Right atrium auricular region (tissue), 2 donors: ENCODE measurements at regions not wholly inside any gene's neighbourhood (a gene's known extent, or its start where the extent isn't known, plus 50 kb on each side); places are given as distances from the start of the nearest gene placed in this dataset.

Source experiments
- DNase-seq: peaks from one replicate; pipeline ENCODE4 v3.0.0-alpha.2; 2019; ENCODE audit warnings: low spot score
- H3K27ac ChIP-seq, 2 donors: fragments of 200-600 bp; sonication (generic); 1 replicate in 1 of 2; 2 replicates in 1 of 2; pipeline ENCODE4 v1.5.1; 2016 to 2019
- H3K27me3 ChIP-seq, 2 donors: fragments of 200-600 bp; sonication (generic); one replicate each; pipeline versions ENCODE4 v1.5.1 to v1.6.0; 2017 to 2019
- H3K36me3 ChIP-seq: fragments of 200-600 bp; sonication (generic); one replicate; pipeline ENCODE4 v1.5.1; 2016
- H3K4me1 ChIP-seq, 2 donors: fragments of 200-600 bp; sonication (generic); one replicate each; pipeline versions ENCODE4 v1.5.1 to v1.6.0; 2017 to 2019
- H3K4me3 ChIP-seq, 2 donors: fragments of 200-600 bp; sonication (generic); 1 replicate in 1 of 2; 2 replicates in 1 of 2; pipeline ENCODE4 v1.5.1; 2017 to 2019; ENCODE audit warnings: mild to moderate bottlenecking in 1 of 2, moderate library complexity in 1 of 2
- H3K9me3 ChIP-seq, 2 donors: fragments of 200-600 bp; sonication (generic); one replicate each; pipeline ENCODE4 v1.5.1; 2019
- TF ChIP-seq, protein P1 (sequence below), 2 donors: fragments of 200-600 bp; sonication (generic); IDR thresholded peaks; one replicate each; pipeline ENCODE4 v1.5.1; 2019; ENCODE audit warnings: antibody characterized with exemption in 2 of 2

DNA sequence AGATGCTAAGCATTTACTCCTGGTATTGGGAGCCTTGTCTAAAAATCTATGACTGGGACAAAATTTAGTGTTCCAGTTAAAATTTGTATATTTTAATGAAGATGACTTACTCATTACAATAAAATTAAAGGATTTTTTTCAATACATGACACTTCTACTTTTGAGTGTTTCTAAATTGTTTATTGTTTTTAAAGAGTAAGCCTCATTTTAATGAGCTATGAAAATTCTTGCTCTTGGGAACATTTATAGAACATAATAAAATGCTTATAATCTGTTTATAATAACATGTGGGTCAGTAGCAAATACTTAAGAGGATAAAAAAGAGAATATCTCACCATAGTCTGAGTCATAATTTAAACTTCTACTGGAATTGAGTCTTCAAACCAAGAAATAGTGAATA is 149.5 kb downstream of the PLCE1 start:
- TF ChIP-seq, protein P1, sequence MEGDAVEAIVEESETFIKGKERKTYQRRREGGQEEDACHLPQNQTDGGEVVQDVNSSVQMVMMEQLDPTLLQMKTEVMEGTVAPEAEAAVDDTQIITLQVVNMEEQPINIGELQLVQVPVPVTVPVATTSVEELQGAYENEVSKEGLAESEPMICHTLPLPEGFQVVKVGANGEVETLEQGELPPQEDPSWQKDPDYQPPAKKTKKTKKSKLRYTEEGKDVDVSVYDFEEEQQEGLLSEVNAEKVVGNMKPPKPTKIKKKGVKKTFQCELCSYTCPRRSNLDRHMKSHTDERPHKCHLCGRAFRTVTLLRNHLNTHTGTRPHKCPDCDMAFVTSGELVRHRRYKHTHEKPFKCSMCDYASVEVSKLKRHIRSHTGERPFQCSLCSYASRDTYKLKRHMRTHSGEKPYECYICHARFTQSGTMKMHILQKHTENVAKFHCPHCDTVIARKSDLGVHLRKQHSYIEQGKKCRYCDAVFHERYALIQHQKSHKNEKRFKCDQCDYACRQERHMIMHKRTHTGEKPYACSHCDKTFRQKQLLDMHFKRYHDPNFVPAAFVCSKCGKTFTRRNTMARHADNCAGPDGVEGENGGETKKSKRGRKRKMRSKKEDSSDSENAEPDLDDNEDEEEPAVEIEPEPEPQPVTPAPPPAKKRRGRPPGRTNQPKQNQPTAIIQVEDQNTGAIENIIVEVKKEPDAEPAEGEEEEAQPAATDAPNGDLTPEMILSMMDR (IDR thresholded peaks at IDR 0.05) = no peak
- H3K9me3 ChIP-seq = no peaks in the 10 kb centered on the region

DNA sequence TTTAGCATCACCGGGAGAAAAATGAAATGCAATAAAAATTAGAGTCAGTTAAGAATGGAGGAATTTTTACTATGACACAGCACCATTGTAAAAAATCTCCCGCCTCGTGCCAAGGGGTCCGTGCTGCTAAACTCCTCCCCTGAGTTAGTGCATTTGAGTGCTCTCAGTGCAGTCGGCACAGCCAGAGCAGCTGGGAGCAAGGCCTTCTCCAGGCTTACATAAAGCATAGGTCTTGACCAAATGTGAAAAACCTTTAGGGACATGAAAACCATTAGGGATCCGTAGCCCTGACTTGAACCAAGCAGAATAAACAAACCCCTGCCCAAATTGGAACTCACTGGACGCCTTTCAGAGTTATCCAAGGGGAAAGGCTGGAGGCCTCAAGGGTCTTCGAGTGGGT is 152.6 kb downstream of the PLCE1 start:
- Histone ChIP-seq H3K4me3 (no peak overlapping the region), H3K9me3 (no peaks in the 10 kb centered on the region), H3K36me3 (no peaks in the 10 kb centered on the region), H3K27me3 (no peaks in the 10 kb centered on the region), H3K27ac (no peak overlapping the region), H3K4me1 (peaks cover 0 to 8% of the 10 kb centered on the region in 2 donors)
- TF ChIP-seq, protein P1 (IDR thresholded peaks at IDR 0.05) = no peak
- DNase-seq = no peak

More for the DNA sequence above, 149.5 kb downstream of the PLCE1 start:
- Histone ChIP-seq H3K4me3 (no peak overlapping the region), H3K27ac (no peak overlapping the region), H3K36me3 (no peaks in the 10 kb centered on the region), H3K27me3 (no peaks in the 10 kb centered on the region), H3K4me1 (no peaks in the 10 kb centered on the region)
- no peak for DNase-seq

DNA sequence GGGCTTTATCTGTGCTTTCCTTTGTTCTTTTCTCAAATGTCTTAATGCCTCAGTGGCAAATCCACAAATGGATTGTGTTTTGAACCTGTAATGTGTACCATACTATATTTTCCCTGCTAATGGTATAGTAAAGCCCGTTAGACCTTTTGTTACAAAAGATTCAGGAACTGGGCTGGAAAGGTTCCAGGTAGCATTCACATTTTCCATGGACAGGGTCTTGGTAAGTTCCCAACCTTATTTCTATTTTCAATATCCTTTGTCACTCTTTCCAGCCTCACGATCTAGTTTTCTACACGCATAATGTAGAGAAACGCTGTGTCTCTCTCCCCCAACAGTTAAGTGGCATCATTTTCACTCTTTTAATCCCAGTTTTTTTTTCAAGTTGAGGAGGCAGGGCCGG is 153.0 kb downstream of the PLCE1 start:
- Histone ChIP-seq H3K27me3 (no peaks in the 10 kb centered on the region), H3K36me3 (no peaks in the 10 kb centered on the region), H3K4me1 (peaks cover 0 to 8% of the 10 kb centered on the region in 2 donors), H3K27ac (no peak overlapping the region), H3K9me3 (no peaks in the 10 kb centered on the region), H3K4me3 (no peak overlapping the region)
- TF ChIP-seq, protein P1 (IDR thresholded peaks at IDR 0.05) = no peak
- DNase-seq = no peak

GRCh38 chr10:94149702-94150101 is 156.0 kb downstream of the PLCE1 start:
- Histone ChIP-seq H3K27ac (no peak overlapping the region), H3K4me3 (no peak overlapping the region), H3K9me3 (no peaks in the 10 kb centered on the region), H3K36me3 (no peaks in the 10 kb centered on the region), H3K4me1 (peaks cover 0 to 8% of the 10 kb centered on the region in 2 donors), H3K27me3 (no peaks in the 10 kb centered on the region)
- TF ChIP-seq, protein P1 (IDR thresholded peaks at IDR 0.05) = no peak
- no peak for DNase-seq

DNA sequence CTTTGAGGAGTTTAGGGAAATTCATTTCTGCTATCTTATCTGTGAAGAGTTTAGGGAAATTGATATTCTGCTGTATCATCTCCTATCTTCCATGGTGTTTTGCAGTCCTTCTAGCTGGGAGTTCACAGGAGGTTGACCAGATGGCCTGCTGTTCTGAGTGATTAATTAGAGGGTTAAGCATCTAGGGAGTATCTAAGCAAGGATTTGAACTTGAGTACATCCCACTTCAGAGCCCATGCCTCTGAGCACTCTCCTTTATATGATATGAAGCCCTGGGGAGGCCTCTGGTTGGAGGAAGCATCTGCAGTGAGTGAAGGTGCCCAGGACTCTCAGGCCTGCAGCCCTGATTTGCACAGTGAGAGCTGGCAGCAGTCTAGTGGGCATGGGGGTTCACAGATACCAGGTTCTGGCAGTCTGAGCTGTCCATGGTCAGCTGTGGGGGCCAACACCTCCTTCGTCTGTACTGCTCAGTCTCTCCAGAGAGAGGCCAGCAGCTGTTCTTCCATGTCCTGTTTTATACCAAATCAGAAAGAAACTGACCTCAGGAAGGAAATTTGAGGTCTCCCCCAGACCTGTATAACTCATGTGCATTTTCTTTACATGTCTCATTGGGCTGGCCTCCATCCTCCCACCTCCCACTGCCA is 156.9 kb downstream of the PLCE1 start:
- Histone ChIP-seq H3K4me1 (peaks cover 0 to 13% of the 10 kb centered on the region in 2 donors), H3K27ac (no peak overlapping the region), H3K36me3 (no peaks in the 10 kb centered on the region), H3K27me3 (no peaks in the 10 kb centered on the region), H3K4me3 (no peak overlapping the region), H3K9me3 (no peaks in the 10 kb centered on the region)
- TF ChIP-seq, protein P1 (IDR thresholded peaks at IDR 0.05) = no peak
- no peak for DNase-seq

DNA sequence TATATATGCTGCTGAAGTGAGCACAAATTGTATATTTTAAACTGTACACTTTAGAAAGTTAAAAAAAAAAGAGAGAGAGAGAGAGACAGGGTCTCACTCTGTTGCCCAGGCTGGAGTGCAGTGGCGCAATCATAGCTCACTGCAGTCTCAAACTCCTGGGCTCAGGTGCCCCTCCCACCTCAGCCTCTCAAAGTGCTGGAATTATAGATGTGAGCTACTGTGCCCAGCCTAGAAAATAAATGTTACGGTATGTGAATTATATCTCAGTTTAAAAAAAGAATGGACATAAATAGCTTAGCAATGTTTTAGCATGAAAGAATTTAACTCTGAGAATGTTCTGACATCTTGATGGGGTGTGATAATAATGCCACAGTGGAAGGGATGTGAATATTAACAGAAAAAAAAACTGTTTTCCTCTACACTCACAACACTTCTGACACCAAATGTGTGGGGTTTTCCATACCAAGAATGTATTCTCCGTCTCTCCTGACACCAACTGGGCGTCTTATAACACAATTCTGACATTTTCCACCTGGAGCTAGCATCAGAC is 162.1 kb downstream of the PLCE1 start:
- TF ChIP-seq, protein P1 (IDR thresholded peaks at IDR 0.05) = no peak
- Histone ChIP-seq H3K9me3 (no peaks in the 10 kb centered on the region), H3K4me1 (peaks cover 0 to 26% of the 10 kb centered on the region in 2 donors), H3K27me3 (no peaks in the 10 kb centered on the region), H3K4me3 (no peak overlapping the region), H3K27ac (peak overlapping the region; percentile 28 to 64), H3K36me3 (no peaks in the 10 kb centered on the region)
- DNase-seq = no peak
